ENCODE measurements at regions not wholly inside any gene's neighbourhood (a gene's known extent, or its start where the extent isn't known, plus 50 kb on each side); places are given as distances from the start of the nearest gene placed in this dataset.
"Not testable (repeated sequence)": the region's sequence is repeated elsewhere in the genome, so short reads cannot be mapped to it uniquely, and the experiment has no call there.

DNA sequence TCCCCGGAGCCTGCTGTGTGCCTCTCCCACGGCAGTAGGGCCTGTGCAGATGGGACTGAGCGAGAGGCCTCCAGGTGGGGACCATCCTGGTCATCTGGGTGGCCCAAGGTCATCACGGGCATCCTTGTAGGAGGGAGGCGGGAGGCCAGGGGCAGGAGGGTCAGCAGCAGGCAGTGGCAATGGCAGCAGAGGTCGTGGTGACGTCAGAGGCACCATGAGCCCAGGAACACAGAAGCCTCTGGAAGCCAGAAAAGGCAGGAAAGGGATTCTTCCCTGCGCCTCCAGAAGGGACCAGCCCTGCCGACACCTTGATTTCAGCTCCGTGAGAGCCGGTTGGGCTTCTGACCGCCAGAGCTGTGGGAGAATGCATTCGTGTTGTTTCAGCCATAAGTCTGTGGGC, 190.3 kb downstream of the BANP start:
- Histone ChIP-seq H3K36me3 (ENCODE audit: control insufficient read depth in 2 of 2, extremely low read depth in 1 of 2, insufficient read depth in 2 of 2, low read length in 2 of 2) (no peaks in the 10 kb centered on the region), H3K9me1 (replicated peaks; ENCODE audit: control insufficient read depth, extremely low read depth, insufficient read depth, low read length) (no peaks in the 10 kb centered on the region), H3K4me3 (replicated peaks in 1 of 3; ENCODE audit: insufficient read depth in 1 of 3, low read depth in 1 of 3, low read length in 3 of 3) (no peak overlapping the region), H3K9me3 (replicated peaks; ENCODE audit: control insufficient read depth, insufficient read depth, low read length) (no peaks in the 10 kb centered on the region), H3K9ac (replicated peaks; ENCODE audit: extremely low read depth, insufficient read depth, low read length) (no peak overlapping the region), H3K4me2 (ENCODE audit: insufficient read depth, low read length) (no peak overlapping the region), H3K79me2 (ENCODE audit: control insufficient read depth, insufficient read depth, low read length) (no peaks in the 10 kb centered on the region), H4K20me1 (replicated peaks; ENCODE audit: control insufficient read depth, extremely low read depth, insufficient read depth, low read length) (no peaks in the 10 kb centered on the region), H2AFZ (ENCODE audit: low read depth, low read length) (no peak overlapping the region), H3K27ac (ENCODE audit: insufficient read depth, low read depth, low read length) (no peak overlapping the region), H3K27me3 (ENCODE audit: control insufficient read depth in 2 of 2, insufficient read depth in 2 of 2, low read length in 2 of 2) (no peaks in the 10 kb centered on the region), H3K4me1 (ENCODE audit: control insufficient read depth, extremely low read depth, insufficient read depth, low read length) (no peaks in the 10 kb centered on the region)
- FAIRE-seq (no peak), DNase-seq (ENCODE audit: low read depth, low spot score) (no peak)
- dilution Hi-C loops (cut with MboI; ENCODE audit: extremely low pct_ligation_motif_present, low sequenced_read_pairs) (no loop called here), intact Hi-C loops (cut with micrococcal nuclease) (no loop called here)
- POLR2A ChIA-PET, result no interaction called here
- no TSS peak for BruUV-seq (replicated peaks)
- CTCF ChIA-PET, result no interaction called here
- TF ChIP-seq EZH2 (IDR thresholded peaks at IDR 0.05; ENCODE audit: borderline replicate concordance, low read depth, low read length, severe bottlenecking) (no peak), FOS (IDR thresholded peaks at IDR 0.05; ENCODE audit: borderline replicate concordance, insufficient read depth, low read length) (no peak), GATA2 (IDR thresholded peaks at IDR 0.05; ENCODE audit: insufficient read depth, insufficient read length, low read depth, low read length) (no peak), MYC (IDR thresholded peaks at IDR 0.05; ENCODE audit: low read depth, low read length) (no peak), POLR2AphosphoS5 (IDR thresholded peaks at IDR 0.05; ENCODE audit: insufficient read depth, low read depth, low read length) (no peak), POLR2A (IDR thresholded peaks at IDR 0.05; ENCODE audit: low read depth, low read length) (no peak), JUN (IDR thresholded peaks at IDR 0.05; ENCODE audit: borderline replicate concordance, insufficient read depth, insufficient read length, low read depth) (no peak)
- TF ChIP-seq, protein P1, sequence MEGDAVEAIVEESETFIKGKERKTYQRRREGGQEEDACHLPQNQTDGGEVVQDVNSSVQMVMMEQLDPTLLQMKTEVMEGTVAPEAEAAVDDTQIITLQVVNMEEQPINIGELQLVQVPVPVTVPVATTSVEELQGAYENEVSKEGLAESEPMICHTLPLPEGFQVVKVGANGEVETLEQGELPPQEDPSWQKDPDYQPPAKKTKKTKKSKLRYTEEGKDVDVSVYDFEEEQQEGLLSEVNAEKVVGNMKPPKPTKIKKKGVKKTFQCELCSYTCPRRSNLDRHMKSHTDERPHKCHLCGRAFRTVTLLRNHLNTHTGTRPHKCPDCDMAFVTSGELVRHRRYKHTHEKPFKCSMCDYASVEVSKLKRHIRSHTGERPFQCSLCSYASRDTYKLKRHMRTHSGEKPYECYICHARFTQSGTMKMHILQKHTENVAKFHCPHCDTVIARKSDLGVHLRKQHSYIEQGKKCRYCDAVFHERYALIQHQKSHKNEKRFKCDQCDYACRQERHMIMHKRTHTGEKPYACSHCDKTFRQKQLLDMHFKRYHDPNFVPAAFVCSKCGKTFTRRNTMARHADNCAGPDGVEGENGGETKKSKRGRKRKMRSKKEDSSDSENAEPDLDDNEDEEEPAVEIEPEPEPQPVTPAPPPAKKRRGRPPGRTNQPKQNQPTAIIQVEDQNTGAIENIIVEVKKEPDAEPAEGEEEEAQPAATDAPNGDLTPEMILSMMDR (IDR thresholded peaks at IDR 0.05; ENCODE audit: extremely low read depth in 1 of 2, insufficient read depth in 1 of 2, low read depth in 1 of 2, low read length in 2 of 2), result no peak
- TF ChIP-seq, protein P2, sequence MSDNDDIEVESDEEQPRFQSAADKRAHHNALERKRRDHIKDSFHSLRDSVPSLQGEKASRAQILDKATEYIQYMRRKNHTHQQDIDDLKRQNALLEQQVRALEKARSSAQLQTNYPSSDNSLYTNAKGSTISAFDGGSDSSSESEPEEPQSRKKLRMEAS (IDR thresholded peaks at IDR 0.05; ENCODE audit: insufficient read depth, insufficient read length), result no peak

DNA sequence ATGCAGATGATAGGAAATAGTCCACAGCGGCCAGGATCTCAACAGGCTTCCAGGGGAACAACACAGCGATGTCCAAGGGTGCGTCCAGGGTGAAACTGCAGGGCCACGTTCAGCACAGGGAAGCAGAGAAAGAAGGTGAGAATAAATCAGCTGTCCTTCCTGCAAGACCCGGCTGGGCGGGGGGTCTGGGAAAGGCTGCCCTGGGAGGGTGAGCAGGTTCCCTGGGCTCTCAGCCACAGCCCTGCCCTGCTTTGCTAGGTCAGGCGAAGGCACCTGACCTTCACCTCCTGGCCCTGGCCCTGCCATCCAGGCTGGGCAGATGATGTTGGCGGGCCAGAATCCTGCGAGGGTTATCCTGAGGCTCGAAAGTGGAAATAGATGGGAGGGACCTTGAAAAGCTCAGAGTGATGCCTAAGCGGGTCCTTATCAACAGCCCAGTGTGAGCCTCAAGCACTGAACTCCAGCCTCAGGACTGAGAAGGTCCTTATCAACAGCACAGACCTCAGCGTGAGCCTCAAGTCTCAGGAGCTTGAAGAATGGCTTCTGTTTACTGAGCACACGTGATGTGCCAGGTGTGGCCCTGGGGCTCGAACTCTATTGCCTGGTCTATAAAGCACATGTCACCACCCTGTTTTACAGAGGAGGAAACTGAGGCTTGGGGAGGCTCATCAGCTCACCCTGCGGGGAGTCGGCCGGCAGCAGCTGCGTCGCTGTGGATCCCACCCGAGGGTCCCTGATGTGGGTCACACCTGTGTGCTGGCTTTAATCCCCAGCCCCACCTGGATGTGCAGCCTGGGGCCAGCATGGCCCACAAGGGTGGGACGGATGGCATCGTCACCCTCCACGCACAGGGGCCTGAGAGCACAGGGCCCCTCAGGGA, 191.1 kb downstream of the BANP start:
- BruUV-seq (replicated peaks); H3K36me3 ChIP-seq (ENCODE audit: control insufficient read depth in 2 of 2, extremely low read depth in 1 of 2, insufficient read depth in 2 of 2, low read length in 2 of 2); H3K79me2 ChIP-seq (ENCODE audit: control insufficient read depth, insufficient read depth, low read length); H3K4me2 ChIP-seq (ENCODE audit: insufficient read depth, low read length); H3K27ac ChIP-seq (ENCODE audit: insufficient read depth, low read depth, low read length); H3K27me3 ChIP-seq (ENCODE audit: control insufficient read depth in 2 of 2, insufficient read depth in 2 of 2, low read length in 2 of 2); H3K4me3 ChIP-seq (replicated peaks in 1 of 3; ENCODE audit: insufficient read depth in 1 of 3, low read depth in 1 of 3, low read length in 3 of 3); H3K9me3 ChIP-seq (replicated peaks; ENCODE audit: control insufficient read depth, insufficient read depth, low read length); H3K4me1 ChIP-seq (ENCODE audit: control insufficient read depth, extremely low read depth, insufficient read depth, low read length); H4K20me1 ChIP-seq (replicated peaks; ENCODE audit: control insufficient read depth, extremely low read depth, insufficient read depth, low read length); POLR2A ChIA-PET; FAIRE-seq; DNase-seq (ENCODE audit: low read depth, low spot score); dilution Hi-C loops (cut with MboI; ENCODE audit: extremely low pct_ligation_motif_present, low sequenced_read_pairs); H2AFZ ChIP-seq (ENCODE audit: low read depth, low read length); CTCF ChIA-PET; H3K9ac ChIP-seq (replicated peaks; ENCODE audit: extremely low read depth, insufficient read depth, low read length); H3K9me1 ChIP-seq (replicated peaks; ENCODE audit: control insufficient read depth, extremely low read depth, insufficient read depth, low read length); intact Hi-C loops (cut with micrococcal nuclease): not testable (repeated sequence)
